ENCODE measurements at regions not wholly inside any gene's neighbourhood (a gene's known extent, or its start where the extent isn't known, plus 50 kb on each side); places are given as distances from the start of the nearest gene placed in this dataset.

- H3K9me3 ChIP-seq (ENCODE audit: control insufficient read depth in 2 of 2, insufficient read depth in 1 of 2, low read length in 1 of 2): no peaks in the 10 kb centered on the region
- no peak for DNase-seq (ENCODE audit: low read depth in 6 of 9, low spot score in 9 of 9)
- 82% methylated on average over 2 of the region's 2 CpGs for WGBS
Measured at GRCh38 chr2:103324671-103325070, 562.8 kb downstream of the TMEM182 start.

GRCh38 chr2:103327386-103327785, 565.6 kb downstream of the TMEM182 start:
- DNase-seq (ENCODE audit: low read depth in 6 of 9, low spot score in 9 of 9): no peak
- 95% methylated on average over 2 of the region's 2 CpGs for WGBS

More at GRCh38 chr2:103324671-103325070, 562.8 kb downstream of the TMEM182 start:
- no peaks in the 10 kb centered on the region for H3K4me1 ChIP-seq (ENCODE audit: control insufficient read depth in 2 of 2, insufficient read depth in 2 of 2, low read length in 2 of 2)
- H3K4me3 ChIP-seq (ENCODE audit: low read length in 2 of 2): no peak overlapping the region
- H3K27ac ChIP-seq (ENCODE audit: low read depth in 1 of 2, low read length in 1 of 2): no peak overlapping the region
- no peaks in the 10 kb centered on the region for H3K36me3 ChIP-seq (ENCODE audit: control insufficient read depth in 2 of 2, insufficient read depth in 2 of 2, low read length in 1 of 2)
- H3K27me3 ChIP-seq (ENCODE audit: control insufficient read depth in 2 of 2, insufficient read depth in 1 of 2, low read length in 1 of 2): no peaks in the 10 kb centered on the region

GRCh38 chr2:103327966-103328365, 566.1 kb downstream of the TMEM182 start:
- WGBS: 89% methylated on average over 2 of the region's 2 CpGs
- H3K4me3 ChIP-seq (ENCODE audit: low read length in 2 of 2): no peak overlapping the region
- no peak for DNase-seq (ENCODE audit: low read depth in 6 of 9, low spot score in 9 of 9)
- no peaks in the 10 kb centered on the region for H3K4me1 ChIP-seq (ENCODE audit: control insufficient read depth in 2 of 2, insufficient read depth in 2 of 2, low read length in 2 of 2)
- no peak overlapping the region for H3K27ac ChIP-seq (ENCODE audit: low read depth in 1 of 2, low read length in 1 of 2)
- no peaks in the 10 kb centered on the region for H3K27me3 ChIP-seq (ENCODE audit: control insufficient read depth in 2 of 2, insufficient read depth in 1 of 2, low read length in 1 of 2)
- H3K9me3 ChIP-seq (ENCODE audit: control insufficient read depth in 2 of 2, insufficient read depth in 1 of 2, low read length in 1 of 2): no peaks in the 10 kb centered on the region
- H3K36me3 ChIP-seq (ENCODE audit: control insufficient read depth in 2 of 2, insufficient read depth in 2 of 2, low read length in 1 of 2): no peaks in the 10 kb centered on the region

More at GRCh38 chr2:103327386-103327785, 565.6 kb downstream of the TMEM182 start:
- Histone ChIP-seq H3K27me3 (ENCODE audit: control insufficient read depth in 2 of 2, insufficient read depth in 1 of 2, low read length in 1 of 2) (no peaks in the 10 kb centered on the region), H3K9me3 (ENCODE audit: control insufficient read depth in 2 of 2, insufficient read depth in 1 of 2, low read length in 1 of 2) (no peaks in the 10 kb centered on the region), H3K27ac (ENCODE audit: low read depth in 1 of 2, low read length in 1 of 2) (no peak overlapping the region), H3K4me3 (ENCODE audit: low read length in 2 of 2) (no peak overlapping the region), H3K4me1 (ENCODE audit: control insufficient read depth in 2 of 2, insufficient read depth in 2 of 2, low read length in 2 of 2) (no peaks in the 10 kb centered on the region), H3K36me3 (ENCODE audit: control insufficient read depth in 2 of 2, insufficient read depth in 2 of 2, low read length in 1 of 2) (no peaks in the 10 kb centered on the region)

GRCh38 chr2:103335403-103335802, 573.6 kb downstream of the TMEM182 start:
- H3K4me3 ChIP-seq (ENCODE audit: low read length in 2 of 2): no peak overlapping the region
- H3K27me3 ChIP-seq (ENCODE audit: control insufficient read depth in 2 of 2, insufficient read depth in 1 of 2, low read length in 1 of 2): no peaks in the 10 kb centered on the region
- no peaks in the 10 kb centered on the region for H3K9me3 ChIP-seq (ENCODE audit: control insufficient read depth in 2 of 2, insufficient read depth in 1 of 2, low read length in 1 of 2)
- no peak for DNase-seq (ENCODE audit: low read depth in 6 of 9, low spot score in 9 of 9)
- H3K27ac ChIP-seq (ENCODE audit: low read depth in 1 of 2, low read length in 1 of 2): no peak overlapping the region
- no peaks in the 10 kb centered on the region for H3K4me1 ChIP-seq (ENCODE audit: control insufficient read depth in 2 of 2, insufficient read depth in 2 of 2, low read length in 2 of 2)
- WGBS: 97% methylated on average over 2 of the region's 2 CpGs
- no peaks in the 10 kb centered on the region for H3K36me3 ChIP-seq (ENCODE audit: control insufficient read depth in 2 of 2, insufficient read depth in 2 of 2, low read length in 1 of 2)

GRCh38 chr2:103338819-103339218, 577.0 kb downstream of the TMEM182 start:
- Histone ChIP-seq H3K9me3 (ENCODE audit: control insufficient read depth in 2 of 2, insufficient read depth in 1 of 2, low read length in 1 of 2) (no peaks in the 10 kb centered on the region), H3K4me1 (ENCODE audit: control insufficient read depth in 2 of 2, insufficient read depth in 2 of 2, low read length in 2 of 2) (no peaks in the 10 kb centered on the region), H3K27ac (ENCODE audit: low read depth in 1 of 2, low read length in 1 of 2) (no peak overlapping the region), H3K27me3 (ENCODE audit: control insufficient read depth in 2 of 2, insufficient read depth in 1 of 2, low read length in 1 of 2) (no peaks in the 10 kb centered on the region), H3K36me3 (ENCODE audit: control insufficient read depth in 2 of 2, insufficient read depth in 2 of 2, low read length in 1 of 2) (no peaks in the 10 kb centered on the region), H3K4me3 (ENCODE audit: low read length in 2 of 2) (no peak overlapping the region)
- no peak for DNase-seq (ENCODE audit: low read depth in 6 of 9, low spot score in 9 of 9)
- 92% methylated on average over 1 of the region's 1 CpG for WGBS

GRCh38 chr2:103346780-103347179, 584.9 kb downstream of the TMEM182 start:
- no peaks in the 10 kb centered on the region for H3K9me3 ChIP-seq (ENCODE audit: control insufficient read depth in 2 of 2, insufficient read depth in 1 of 2, low read length in 1 of 2)
- H3K27ac ChIP-seq (ENCODE audit: low read depth in 1 of 2, low read length in 1 of 2): no peak overlapping the region
- H3K4me3 ChIP-seq (ENCODE audit: low read length in 2 of 2): no peak overlapping the region
- H3K27me3 ChIP-seq (ENCODE audit: control insufficient read depth in 2 of 2, insufficient read depth in 1 of 2, low read length in 1 of 2): no peaks in the 10 kb centered on the region
- no peaks in the 10 kb centered on the region for H3K36me3 ChIP-seq (ENCODE audit: control insufficient read depth in 2 of 2, insufficient read depth in 2 of 2, low read length in 1 of 2)
- DNase-seq (ENCODE audit: low read depth in 6 of 9, low spot score in 9 of 9): no peak
- 71% methylated on average over 4 of the region's 4 CpGs for WGBS
- H3K4me1 ChIP-seq (ENCODE audit: control insufficient read depth in 2 of 2, insufficient read depth in 2 of 2, low read length in 2 of 2): no peaks in the 10 kb centered on the region

GRCh38 chr2:103353774-103354173, 591.9 kb downstream of the TMEM182 start:
- no peaks in the 10 kb centered on the region for H3K27me3 ChIP-seq (ENCODE audit: control insufficient read depth in 2 of 2, insufficient read depth in 1 of 2, low read length in 1 of 2)
- 90% methylated on average over 10 of the region's 10 CpGs for WGBS
- H3K27ac ChIP-seq (ENCODE audit: low read depth in 1 of 2, low read length in 1 of 2): no peak overlapping the region
- H3K36me3 ChIP-seq (ENCODE audit: control insufficient read depth in 2 of 2, insufficient read depth in 2 of 2, low read length in 1 of 2): no peaks in the 10 kb centered on the region
- H3K9me3 ChIP-seq (ENCODE audit: control insufficient read depth in 2 of 2, insufficient read depth in 1 of 2, low read length in 1 of 2): no peaks in the 10 kb centered on the region
- no peaks in the 10 kb centered on the region for H3K4me1 ChIP-seq (ENCODE audit: control insufficient read depth in 2 of 2, insufficient read depth in 2 of 2, low read length in 2 of 2)
- DNase-seq (ENCODE audit: low read depth in 6 of 9, low spot score in 9 of 9): no peak
- H3K4me3 ChIP-seq (ENCODE audit: low read length in 2 of 2): no peak overlapping the region

- no peak overlapping the region for H3K27ac ChIP-seq (ENCODE audit: low read depth in 1 of 2, low read length in 1 of 2)
- H3K4me1 ChIP-seq (ENCODE audit: control insufficient read depth in 2 of 2, insufficient read depth in 2 of 2, low read length in 2 of 2): no peaks in the 10 kb centered on the region
- H3K4me3 ChIP-seq (ENCODE audit: low read length in 2 of 2): no peak overlapping the region
- no peaks in the 10 kb centered on the region for H3K36me3 ChIP-seq (ENCODE audit: control insufficient read depth in 2 of 2, insufficient read depth in 2 of 2, low read length in 1 of 2)
- WGBS: 87% methylated on average over 1 of the region's 1 CpG
- H3K27me3 ChIP-seq (ENCODE audit: control insufficient read depth in 2 of 2, insufficient read depth in 1 of 2, low read length in 1 of 2): no peaks in the 10 kb centered on the region
- H3K9me3 ChIP-seq (ENCODE audit: control insufficient read depth in 2 of 2, insufficient read depth in 1 of 2, low read length in 1 of 2): no peaks in the 10 kb centered on the region
- DNase-seq (ENCODE audit: low read depth in 6 of 9, low spot score in 9 of 9): no peak
Measured at GRCh38 chr2:103355287-103355686, 593.5 kb downstream of the TMEM182 start.

GRCh38 chr2:103361712-103362111, 599.9 kb downstream of the TMEM182 start:
- DNase-seq (ENCODE audit: low read depth in 6 of 9, low spot score in 9 of 9): no peak
- 92% methylated on average over 16 of the region's 21 CpGs for WGBS

GRCh38 chr2:103363639-103364038, 601.8 kb downstream of the TMEM182 start:
- no peak overlapping the region for H3K27ac ChIP-seq (ENCODE audit: low read depth in 1 of 2, low read length in 1 of 2)
- H3K4me1 ChIP-seq (ENCODE audit: control insufficient read depth in 2 of 2, insufficient read depth in 2 of 2, low read length in 2 of 2): no peaks in the 10 kb centered on the region
- no peak overlapping the region for H3K4me3 ChIP-seq (ENCODE audit: low read length in 2 of 2)
- H3K36me3 ChIP-seq (ENCODE audit: control insufficient read depth in 2 of 2, insufficient read depth in 2 of 2, low read length in 1 of 2): no peaks in the 10 kb centered on the region
- H3K9me3 ChIP-seq (ENCODE audit: control insufficient read depth in 2 of 2, insufficient read depth in 1 of 2, low read length in 1 of 2): peaks cover 0 to 3% of the 10 kb centered on the region in 2 donors
- DNase-seq (ENCODE audit: low read depth in 6 of 9, low spot score in 9 of 9): no peak
- H3K27me3 ChIP-seq (ENCODE audit: control insufficient read depth in 2 of 2, insufficient read depth in 1 of 2, low read length in 1 of 2): no peaks in the 10 kb centered on the region

More at GRCh38 chr2:103361712-103362111, 599.9 kb downstream of the TMEM182 start:
- no peak overlapping the region for H3K4me3 ChIP-seq (ENCODE audit: low read length in 2 of 2)
- no peak overlapping the region for H3K27ac ChIP-seq (ENCODE audit: low read depth in 1 of 2, low read length in 1 of 2)
- peaks cover 0 to 3% of the 10 kb centered on the region in 2 donors for H3K9me3 ChIP-seq (ENCODE audit: control insufficient read depth in 2 of 2, insufficient read depth in 1 of 2, low read length in 1 of 2)
- no peaks in the 10 kb centered on the region for H3K4me1 ChIP-seq (ENCODE audit: control insufficient read depth in 2 of 2, insufficient read depth in 2 of 2, low read length in 2 of 2)
- H3K36me3 ChIP-seq (ENCODE audit: control insufficient read depth in 2 of 2, insufficient read depth in 2 of 2, low read length in 1 of 2): no peaks in the 10 kb centered on the region
- H3K27me3 ChIP-seq (ENCODE audit: control insufficient read depth in 2 of 2, insufficient read depth in 1 of 2, low read length in 1 of 2): no peaks in the 10 kb centered on the region

Measured in thymus (tissue), 11 donors.